Sigmoid colon (tissue), 4 donors: ENCODE measurements at regions not wholly inside any gene's neighbourhood (a gene's known extent, or its start where the extent isn't known, plus 50 kb on each side); places are given as distances from the start of the nearest gene placed in this dataset.

Source experiments
- POLR2AphosphoS5 ChIP-seq, 4 donors: sonication (generic); formaldehyde crosslinking; IDR thresholded peaks; one replicate each; pipeline ENCODE4 v1.6.1; 2017; ENCODE audit warnings: antibody characterized with exemption in 4 of 4
- TF ChIP-seq, protein P1 (sequence below), 4 experiments: fragments of 450-650 bp in 3 of 4; fragments of 200-600 bp in 1 of 4; IDR thresholded peaks; one replicate each; pipeline ENCODE4 v1.5.1; 2016 to 2019; ENCODE audit warnings: antibody characterized with exemption in 4 of 4, mild to moderate bottlenecking in 3 of 4, moderate library complexity in 2 of 4

DNA sequence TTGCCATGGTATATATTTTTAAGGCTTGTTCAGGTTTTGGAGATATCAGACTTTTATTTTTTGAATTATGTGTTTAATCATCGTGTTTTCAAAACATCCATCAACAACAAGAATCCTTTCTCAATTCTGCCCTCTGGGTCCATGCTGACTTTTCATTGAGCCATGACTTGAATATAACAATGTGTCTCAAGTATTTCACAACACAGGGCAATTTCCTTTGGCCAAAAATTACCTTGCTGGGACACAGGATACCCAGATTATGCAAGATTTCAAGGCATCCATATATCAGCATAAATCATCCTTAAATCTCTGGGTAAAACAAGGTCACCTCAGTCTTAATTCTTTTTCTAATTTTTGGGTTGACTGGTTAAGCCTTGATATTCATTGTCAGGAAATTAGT, 411.2 kb upstream of the USP24 start:
- TF ChIP-seq, protein P1, sequence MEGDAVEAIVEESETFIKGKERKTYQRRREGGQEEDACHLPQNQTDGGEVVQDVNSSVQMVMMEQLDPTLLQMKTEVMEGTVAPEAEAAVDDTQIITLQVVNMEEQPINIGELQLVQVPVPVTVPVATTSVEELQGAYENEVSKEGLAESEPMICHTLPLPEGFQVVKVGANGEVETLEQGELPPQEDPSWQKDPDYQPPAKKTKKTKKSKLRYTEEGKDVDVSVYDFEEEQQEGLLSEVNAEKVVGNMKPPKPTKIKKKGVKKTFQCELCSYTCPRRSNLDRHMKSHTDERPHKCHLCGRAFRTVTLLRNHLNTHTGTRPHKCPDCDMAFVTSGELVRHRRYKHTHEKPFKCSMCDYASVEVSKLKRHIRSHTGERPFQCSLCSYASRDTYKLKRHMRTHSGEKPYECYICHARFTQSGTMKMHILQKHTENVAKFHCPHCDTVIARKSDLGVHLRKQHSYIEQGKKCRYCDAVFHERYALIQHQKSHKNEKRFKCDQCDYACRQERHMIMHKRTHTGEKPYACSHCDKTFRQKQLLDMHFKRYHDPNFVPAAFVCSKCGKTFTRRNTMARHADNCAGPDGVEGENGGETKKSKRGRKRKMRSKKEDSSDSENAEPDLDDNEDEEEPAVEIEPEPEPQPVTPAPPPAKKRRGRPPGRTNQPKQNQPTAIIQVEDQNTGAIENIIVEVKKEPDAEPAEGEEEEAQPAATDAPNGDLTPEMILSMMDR (IDR thresholded peaks at IDR 0.05), result no peak
- no peak for TF ChIP-seq POLR2AphosphoS5 (IDR thresholded peaks at IDR 0.05)
